OCI-LY7 (cell line): ENCODE measurements at regions not wholly inside any gene's neighbourhood (a gene's known extent, or its start where the extent isn't known, plus 50 kb on each side); places are given as distances from the start of the nearest gene placed in this dataset.

ENCODE experiments used
- BruUV-seq: library from RNA; stranded (reverse); fragments of 400-500 nt; replicated peaks from 2 replicates; lab custom pipeline; 2021; lab: Mats Ljungman, UMichigan
- CTCF ChIA-PET: fragments of 300-600 bp; sonication (Branson Sonifier 250); formaldehyde crosslinking; loops from one replicate; lab custom pipeline; 2022; ENCODE audit warnings: antibody characterized with exemption; ENCODE audit not compliant: unreplicated experiment; lab: Charles Lee
- POLR2A ChIA-PET: fragments of 300-600 bp; sonication (Branson Sonifier 250); formaldehyde crosslinking; loops from one replicate; lab custom pipeline; 2022; ENCODE audit warnings: antibody characterized with exemption; lab: Charles Lee
- DNase-seq: peaks from one replicate; pipeline ENCODE4 v3.0.0-alpha.2; 2015; ENCODE audit warnings: low spot score
- H2AFZ ChIP-seq: fragments of 200-600 bp; sonication (generic), shearing (Covaris generic); 2 replicates; pipeline ENCODE4 v1.6.1; 2014; ENCODE audit warnings: mild to moderate bottlenecking, antibody characterized with exemption, low read length, moderate library complexity
- H3K27ac ChIP-seq: fragments of 200-600 bp; sonication (generic); 2 replicates; pipeline ENCODE4 v1.5.1; 2014; ENCODE audit warnings: mixed run types, low read depth, mild to moderate bottlenecking, moderate library complexity, low read length, inconsistent platforms; ENCODE audit not compliant: poor library complexity, severe bottlenecking
- H3K36me3 ChIP-seq: fragments of 200-600 bp; sonication (generic); 2 replicates; pipeline ENCODE4 v1.6.1; 2014; ENCODE audit warnings: mild to moderate bottlenecking, antibody characterized with exemption, low read length, moderate library complexity, mixed read lengths; ENCODE audit not compliant: insufficient read depth
- H3K4me1 ChIP-seq: fragments of 200-600 bp; sonication (generic); 2 replicates; pipeline ENCODE4 v1.5.1; 2014; ENCODE audit warnings: mild to moderate bottlenecking, low read length; ENCODE audit not compliant: insufficient read depth, poor library complexity, severe bottlenecking
- H3K4me2 ChIP-seq: fragments of 200-600 bp; sonication (generic); 2 replicates; pipeline ENCODE4 v1.6.1; 2014; ENCODE audit warnings: mild to moderate bottlenecking, low read length
- H3K4me3 ChIP-seq: fragments of 200-600 bp; sonication (generic); 2 replicates; pipeline ENCODE4 v1.5.1; 2014; ENCODE audit warnings: mild to moderate bottlenecking, low read depth, low read length; ENCODE audit not compliant: poor library complexity, severe bottlenecking
- H3K79me2 ChIP-seq: fragments of 200-600 bp; sonication (generic); 2 replicates; pipeline ENCODE4 v1.6.1; 2016; ENCODE audit warnings: low read depth, mild to moderate bottlenecking, low read length, moderate library complexity, mixed read lengths; ENCODE audit not compliant: insufficient read depth
- H3K9me2 ChIP-seq: fragments of 200-600 bp; sonication (generic); 2 replicates; pipeline ENCODE4 v1.6.1; 2016; ENCODE audit warnings: mild to moderate bottlenecking, low read length, mixed read lengths; ENCODE audit not compliant: insufficient read depth
- H3K9me3 ChIP-seq: fragments of 200-600 bp; sonication (generic); 2 replicates; pipeline ENCODE4 v1.6.1; 2014; ENCODE audit warnings: mild to moderate bottlenecking, mixed run types, low read length, mixed read lengths
- H4K20me1 ChIP-seq: fragments of 200-600 bp; sonication (generic); 2 replicates; pipeline ENCODE4 v1.6.1; 2014; ENCODE audit warnings: mild to moderate bottlenecking, antibody characterized with exemption, low read length, moderate library complexity, mixed read lengths; ENCODE audit not compliant: insufficient read depth
- CTCF ChIP-seq: fragments of 200-600 bp; sonication (generic); conservative IDR thresholded peaks from 2 replicates; pipeline ENCODE4 v1.5.1; 2014; ENCODE audit warnings: mild to moderate bottlenecking, antibody characterized with exemption, low read length, moderate library complexity, mixed read lengths
- EZH2phosphoT487 ChIP-seq: fragments of 200-600 bp; sonication (generic); IDR thresholded peaks from 2 replicates; pipeline ENCODE4 v1.6.1; 2018; ENCODE audit warnings: low read depth, borderline replicate concordance, mild to moderate bottlenecking, mixed run types, antibody characterized with exemption, low read length, moderate library complexity, mixed read lengths
- intact Hi-C: fragments of 100-400 bp; cut with micrococcal nuclease; formaldehyde crosslinking; loops from one replicate; pipeline ENCODE4 v1.10.0; 2022; ENCODE audit not compliant: unreplicated experiment

GRCh38 chr22:44610071-44610470, 91.9 kb upstream of the PRR5 start:
- ChIA-PET CTCF (no interaction called here), POLR2A (no interaction called here)
- no peak overlapping the region for H2AFZ ChIP-seq
- DNase-seq = no peak
- H3K9me2 ChIP-seq = no peaks in the 10 kb centered on the region
- H3K4me1 ChIP-seq = no peaks in the 10 kb centered on the region
- intact Hi-C loops = no loop called here
- H3K36me3 ChIP-seq = no peaks in the 10 kb centered on the region
- H3K4me3 ChIP-seq = no peak overlapping the region
- H4K20me1 ChIP-seq = no peaks in the 10 kb centered on the region
- no peak overlapping the region for H3K4me2 ChIP-seq
- H3K9me3 ChIP-seq = peaks cover 12% of the 10 kb centered on the region; the same call in 1 of the 2 replicates
- BruUV-seq = no TSS peak
- no peaks in the 10 kb centered on the region for H3K79me2 ChIP-seq
- no peak overlapping the region for H3K27ac ChIP-seq
- TF ChIP-seq EZH2phosphoT487 = no peak
- no peak for TF ChIP-seq CTCF

GRCh38 chr22:44609400-44609988, 92.5 kb upstream of the PRR5 start:
- no peaks in the 10 kb centered on the region for H3K9me2 ChIP-seq
- BruUV-seq = no TSS peak
- no peak for DNase-seq
- H3K9me3 ChIP-seq = peaks cover 12% of the 10 kb centered on the region; the same call in 1 of the 2 replicates
- ChIA-PET POLR2A (no interaction called here), CTCF (no interaction called here)
- H3K4me3 ChIP-seq = no peak overlapping the region
- intact Hi-C loops = no loop called here
- no peak overlapping the region for H3K27ac ChIP-seq
- H3K4me2 ChIP-seq = no peak overlapping the region
- no peaks in the 10 kb centered on the region for H3K4me1 ChIP-seq
- no peaks in the 10 kb centered on the region for H3K79me2 ChIP-seq
- no peak overlapping the region for H2AFZ ChIP-seq
- no peak for TF ChIP-seq CTCF
- TF ChIP-seq EZH2phosphoT487 = no peak
- H4K20me1 ChIP-seq = no peaks in the 10 kb centered on the region
- no peaks in the 10 kb centered on the region for H3K36me3 ChIP-seq

- no peaks in the 10 kb centered on the region for H3K79me2 ChIP-seq
- H3K27ac ChIP-seq = no peak overlapping the region
- no peaks in the 10 kb centered on the region for H3K4me1 ChIP-seq
- H3K4me3 ChIP-seq = no peak overlapping the region
- H4K20me1 ChIP-seq = no peaks in the 10 kb centered on the region
- no peak for TF ChIP-seq CTCF
- TF ChIP-seq EZH2phosphoT487 = no peak
- ChIA-PET POLR2A (no interaction called here), CTCF (no interaction called here)
- H3K9me3 ChIP-seq = peaks cover 12% of the 10 kb centered on the region; the same call in 1 of the 2 replicates
- intact Hi-C loops = no loop called here
- no peak overlapping the region for H2AFZ ChIP-seq
- BruUV-seq = no TSS peak
- no peaks in the 10 kb centered on the region for H3K36me3 ChIP-seq
- no peaks in the 10 kb centered on the region for H3K9me2 ChIP-seq
- no peak overlapping the region for H3K4me2 ChIP-seq
- no peak for DNase-seq
Measured at GRCh38 chr22:44608597-44609399, 93.2 kb upstream of the PRR5 start.
